Right lobe of liver (tissue), 6 donors: ENCODE measurements at regions not wholly inside any gene's neighbourhood (a gene's known extent, or its start where the extent isn't known, plus 50 kb on each side); places are given as distances from the start of the nearest gene placed in this dataset.

ENCODE experiments used
- ATAC-seq, 4 donors: fragments of 200-7000 bp; cut with Tn5 transposase; one replicate each; pipeline ENCODE4 v1.9.1; 2020; ENCODE audit warnings: mild to moderate bottlenecking in 4 of 4, moderate library complexity in 4 of 4
- DNase-seq, 3 donors: peaks; one replicate each; pipeline ENCODE4 v3.0.0-alpha.2; 2020
- H3K27ac ChIP-seq, 3 donors: fragments of 200-600 bp; one replicate each; pipeline ENCODE4 v1.8.0; 2022
- H3K27me3 ChIP-seq, 2 donors: fragments of 200-600 bp; one replicate each; pipeline ENCODE4 v1.8.0; 2022
- H3K36me3 ChIP-seq, 4 donors: fragments of 200-600 bp; sonication (generic) in 1 of 4; one replicate each; pipeline versions ENCODE4 v1.5.1 to v1.8.0; 2017 to 2022; ENCODE audit warnings: control low read depth in 1 of 4
- H3K4me1 ChIP-seq, 4 donors: fragments of 200-600 bp; sonication (generic) in 1 of 4; one replicate each; pipeline versions ENCODE4 v1.5.1 to v1.8.0; 2017 to 2022; ENCODE audit warnings: control low read depth in 1 of 4
- H3K4me3 ChIP-seq, 3 donors: fragments of 200-600 bp; one replicate each; pipeline ENCODE4 v1.8.0; 2022
- H3K9me3 ChIP-seq, 4 donors: fragments of 200-600 bp; sonication (generic) in 1 of 4; one replicate each; pipeline versions ENCODE4 v1.5.1 to v1.8.0; 2017 to 2022; ENCODE audit warnings: control low read depth in 1 of 4
- POLR2A ChIP-seq: fragments of 450-650 bp; IDR thresholded peaks from one replicate; pipeline ENCODE4 v1.6.1; 2017; ENCODE audit warnings: antibody characterized with exemption, mild to moderate bottlenecking
- WGBS: methylation state at CpG from one replicate; pipeline ENCODE4 v1.1.6; 2018; ENCODE audit warnings: low coverage, low lambda C conversion rate; ENCODE audit not compliant: insufficient coverage; ENCODE audit errors: missing lambda C conversion rate; 5-methylcytosine and 5-hydroxymethylcytosine counted together
- intact Hi-C, 2 donors: fragments of 100-400 bp; cut with DNase I; formaldehyde crosslinking; loops; one replicate each; pipeline versions ENCODE4 v1.11.2 to v1.14.1; 2022
- TF ChIP-seq, protein P1 (sequence below), 4 donors: fragments of 200-600 bp in 3 of 4; fragments of 450-650 bp in 1 of 4; IDR thresholded peaks; one replicate each; pipeline versions ENCODE4 v1.5.1 to v1.8.0; 2016 to 2022; ENCODE audit warnings: antibody characterized with exemption in 4 of 4, mild to moderate bottlenecking in 2 of 4
- donor health status: DM: no; HTN: yes; CAD: no.
- donor health status: DM: no; HTN: no; CAD: no.
- donor health status: DM: no; HTN: no; CAD: no.
- donor health status: DM: no; HTN: yes; CAD: no.
- donor health status: DM: no; HTN: yes; CAD: no.

DNA sequence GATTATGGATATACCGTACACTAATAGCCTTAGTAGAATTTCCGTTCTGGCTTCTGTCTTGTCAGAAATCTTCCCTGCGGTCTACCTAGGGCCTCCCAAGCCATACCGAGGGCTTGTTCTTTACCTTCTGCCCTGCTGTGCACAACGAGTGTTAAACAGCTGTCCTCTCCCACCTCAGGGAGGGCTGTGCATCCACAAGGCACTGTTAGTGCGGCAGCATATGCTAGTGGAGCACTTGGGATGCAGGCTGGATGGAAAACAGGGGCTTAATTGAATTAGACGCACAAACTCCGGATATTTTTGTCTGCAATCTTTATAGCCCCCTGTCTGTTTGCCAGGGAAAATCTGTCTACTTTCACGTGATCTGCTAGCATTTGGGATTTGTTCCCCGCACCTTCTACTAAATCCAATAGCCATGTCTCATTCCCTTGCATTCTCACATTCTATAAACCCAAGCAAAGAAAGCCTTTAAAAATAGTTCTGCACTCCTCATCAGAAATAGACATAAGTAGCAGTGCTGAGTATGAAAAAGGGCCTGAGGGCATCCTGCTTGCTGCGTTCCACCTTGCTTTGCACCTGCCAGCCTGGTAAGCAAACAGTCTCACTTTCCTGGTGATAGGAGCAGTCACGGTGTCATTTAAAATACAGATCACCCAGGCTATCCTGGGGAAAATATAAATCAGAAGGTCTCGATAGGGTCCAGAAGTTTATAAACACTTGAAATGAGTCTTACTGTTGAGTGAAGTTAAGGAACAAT is 382.6 kb downstream of the RASEF start:
- intact Hi-C loops = no loop called here
- no peak for ATAC-seq
- Histone ChIP-seq H3K9me3 (no peaks in the 10 kb centered on the region), H3K27ac (no peak overlapping the region), H3K4me3 (no peak overlapping the region), H3K4me1 (no peaks in the 10 kb centered on the region), H3K27me3 (no peaks in the 10 kb centered on the region), H3K36me3 (no peaks in the 10 kb centered on the region)
- no peak for DNase-seq
- no peak for TF ChIP-seq POLR2A
- TF ChIP-seq, protein P1, sequence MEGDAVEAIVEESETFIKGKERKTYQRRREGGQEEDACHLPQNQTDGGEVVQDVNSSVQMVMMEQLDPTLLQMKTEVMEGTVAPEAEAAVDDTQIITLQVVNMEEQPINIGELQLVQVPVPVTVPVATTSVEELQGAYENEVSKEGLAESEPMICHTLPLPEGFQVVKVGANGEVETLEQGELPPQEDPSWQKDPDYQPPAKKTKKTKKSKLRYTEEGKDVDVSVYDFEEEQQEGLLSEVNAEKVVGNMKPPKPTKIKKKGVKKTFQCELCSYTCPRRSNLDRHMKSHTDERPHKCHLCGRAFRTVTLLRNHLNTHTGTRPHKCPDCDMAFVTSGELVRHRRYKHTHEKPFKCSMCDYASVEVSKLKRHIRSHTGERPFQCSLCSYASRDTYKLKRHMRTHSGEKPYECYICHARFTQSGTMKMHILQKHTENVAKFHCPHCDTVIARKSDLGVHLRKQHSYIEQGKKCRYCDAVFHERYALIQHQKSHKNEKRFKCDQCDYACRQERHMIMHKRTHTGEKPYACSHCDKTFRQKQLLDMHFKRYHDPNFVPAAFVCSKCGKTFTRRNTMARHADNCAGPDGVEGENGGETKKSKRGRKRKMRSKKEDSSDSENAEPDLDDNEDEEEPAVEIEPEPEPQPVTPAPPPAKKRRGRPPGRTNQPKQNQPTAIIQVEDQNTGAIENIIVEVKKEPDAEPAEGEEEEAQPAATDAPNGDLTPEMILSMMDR (IDR thresholded peaks at IDR 0.05) = no peak
- WGBS = 73% methylated on average over 12 of the region's 13 CpGs

DNA sequence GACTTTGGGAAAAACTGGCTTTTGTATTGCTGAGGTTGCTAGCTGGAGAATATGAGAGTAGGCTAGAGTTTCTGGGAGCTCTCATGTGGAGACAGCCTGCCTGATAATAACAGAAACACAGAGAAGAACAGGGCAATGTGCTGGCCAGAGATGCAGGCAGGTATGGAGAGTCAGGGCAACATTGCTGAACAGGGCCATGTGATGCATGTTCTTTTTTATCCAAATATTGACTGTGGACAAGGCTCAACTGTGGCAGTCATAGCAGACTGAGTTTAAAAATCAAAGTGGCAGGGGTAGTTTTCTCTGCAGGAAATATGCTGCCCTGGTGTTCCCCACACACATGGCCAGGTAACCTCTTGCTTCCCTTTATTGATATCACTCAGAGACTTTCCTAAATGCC is 381.1 kb downstream of the RASEF start:
- Histone ChIP-seq H3K4me1 (no peaks in the 10 kb centered on the region), H3K9me3 (no peaks in the 10 kb centered on the region), H3K4me3 (no peak overlapping the region), H3K27me3 (no peaks in the 10 kb centered on the region), H3K36me3 (no peaks in the 10 kb centered on the region), H3K27ac (no peak overlapping the region)
- intact Hi-C loops = no loop called here
- TF ChIP-seq, protein P1 (IDR thresholded peaks at IDR 0.05) = no peak
- TF ChIP-seq POLR2A = no peak
- ATAC-seq (peak in 3 of 4 donors; percentile 46 to 85 (median 68)), DNase-seq (no peak)

DNA sequence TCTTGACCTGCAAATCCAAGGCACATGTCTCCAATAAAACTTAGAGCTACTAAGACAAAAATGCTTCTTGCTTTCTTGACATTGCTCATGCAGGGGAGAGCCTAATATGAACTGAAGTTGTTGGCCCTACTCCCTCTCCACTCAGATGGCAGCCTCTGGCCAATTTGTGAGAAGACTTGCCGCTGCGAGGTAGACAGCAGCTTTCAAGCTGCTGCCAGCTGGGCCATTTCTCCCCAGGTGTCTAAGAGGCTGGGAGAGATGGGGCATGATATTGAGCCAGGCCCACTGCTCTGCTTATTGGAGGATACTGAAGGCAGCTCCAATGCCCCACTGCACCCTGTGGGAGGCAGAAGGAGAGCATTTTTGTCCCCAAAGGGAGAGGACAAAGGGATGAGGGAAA is 380.5 kb downstream of the RASEF start:
- intact Hi-C loops = no loop called here
- ATAC-seq = no peak
- Histone ChIP-seq H3K36me3 (no peaks in the 10 kb centered on the region), H3K4me1 (no peaks in the 10 kb centered on the region), H3K4me3 (no peak overlapping the region), H3K9me3 (no peaks in the 10 kb centered on the region), H3K27ac (no peak overlapping the region), H3K27me3 (no peaks in the 10 kb centered on the region)
- TF ChIP-seq POLR2A = no peak
- TF ChIP-seq, protein P1 (IDR thresholded peaks at IDR 0.05) = no peak
- no CpG with 5 or more reads among the region's 2 CpGs for WGBS
- DNase-seq = no peak

DNA sequence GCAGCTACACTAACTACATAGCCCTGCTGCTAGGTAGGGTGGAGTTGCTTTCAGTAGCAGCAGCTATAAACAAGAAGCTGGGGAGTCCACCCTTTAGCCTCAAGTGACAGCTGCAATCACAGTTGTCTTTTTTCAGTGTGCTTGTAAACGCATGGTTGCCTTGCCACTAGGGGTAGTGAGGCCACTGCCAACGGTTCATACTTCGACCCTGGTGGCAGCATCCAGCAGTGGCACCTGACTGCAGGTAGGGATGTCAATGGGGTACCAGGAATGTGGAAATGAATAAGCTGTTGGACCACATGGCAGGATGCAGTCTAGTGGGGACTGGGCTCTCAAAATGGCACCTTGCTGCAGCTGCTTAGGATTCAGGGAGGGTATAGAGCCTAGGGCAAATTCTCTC is 367.2 kb downstream of the RASEF start:
- Histone ChIP-seq H3K27me3 (no peaks in the 10 kb centered on the region), H3K4me1 (no peaks in the 10 kb centered on the region), H3K4me3 (no peak overlapping the region), H3K36me3 (no peaks in the 10 kb centered on the region), H3K27ac (no peak overlapping the region), H3K9me3 (no peaks in the 10 kb centered on the region)
- TF ChIP-seq, protein P1 (IDR thresholded peaks at IDR 0.05) = no peak
- TF ChIP-seq POLR2A = no peak
- ATAC-seq = no peak
- intact Hi-C loops = no loop called here
- DNase-seq = no peak
- no CpG with 5 or more reads among the region's 3 CpGs for WGBS

DNA sequence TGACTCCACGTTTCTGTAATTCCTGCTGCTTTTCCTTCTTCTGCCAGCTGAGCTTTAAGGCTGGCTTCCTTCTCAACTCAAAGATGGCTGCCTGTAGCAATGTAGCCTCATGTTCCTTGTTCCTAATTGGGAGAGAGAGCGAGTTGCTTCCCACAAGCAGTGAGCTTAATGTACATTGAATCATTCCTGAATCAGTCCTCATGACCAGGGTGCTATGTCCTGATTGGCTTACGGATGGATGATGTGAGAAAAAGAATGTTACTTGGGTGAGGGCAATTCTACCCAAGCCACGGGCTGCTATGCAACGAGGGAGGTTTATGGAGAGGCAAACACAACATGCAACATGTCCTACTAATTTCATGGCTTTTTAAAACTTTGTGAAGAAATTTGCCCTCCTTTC is 356.2 kb downstream of the RASEF start:
- H3K4me1 ChIP-seq = no peaks in the 10 kb centered on the region
- WGBS = 37% methylated on average over 4 of the region's 5 CpGs
- H3K27me3 ChIP-seq = no peaks in the 10 kb centered on the region
- H3K36me3 ChIP-seq = no peaks in the 10 kb centered on the region
- no peaks in the 10 kb centered on the region for H3K9me3 ChIP-seq
- intact Hi-C loops = no loop called here
- no peak for TF ChIP-seq POLR2A
- TF ChIP-seq, protein P1 (IDR thresholded peaks at IDR 0.05) = no peak
- H3K27ac ChIP-seq = no peak overlapping the region
- ATAC-seq (no peak), DNase-seq (no peak)
- H3K4me3 ChIP-seq = no peak overlapping the region
